Stimulated activated CD8-positive, alpha-beta memory T cell treated with anti-CD3 and anti-CD28 coated beads, Interleukin-12 subunit alpha, Interleukin-12 subunit beta, amount 100 ng/mL, for 1 hour (primary cell): ENCODE measurements at regions not wholly inside any gene's neighbourhood (a gene's known extent, or its start where the extent isn't known, plus 50 kb on each side); places are given as distances from the start of the nearest gene placed in this dataset.
"Not testable (repeated sequence)": the region's sequence is repeated elsewhere in the genome, so short reads cannot be mapped to it uniquely, and the experiment has no call there.

ENCODE experiments used
- DNase-seq: peaks from one replicate; pipeline ENCODE4 v3.0.0-alpha.2; 2020; ENCODE audit warnings: low read depth

DNA sequence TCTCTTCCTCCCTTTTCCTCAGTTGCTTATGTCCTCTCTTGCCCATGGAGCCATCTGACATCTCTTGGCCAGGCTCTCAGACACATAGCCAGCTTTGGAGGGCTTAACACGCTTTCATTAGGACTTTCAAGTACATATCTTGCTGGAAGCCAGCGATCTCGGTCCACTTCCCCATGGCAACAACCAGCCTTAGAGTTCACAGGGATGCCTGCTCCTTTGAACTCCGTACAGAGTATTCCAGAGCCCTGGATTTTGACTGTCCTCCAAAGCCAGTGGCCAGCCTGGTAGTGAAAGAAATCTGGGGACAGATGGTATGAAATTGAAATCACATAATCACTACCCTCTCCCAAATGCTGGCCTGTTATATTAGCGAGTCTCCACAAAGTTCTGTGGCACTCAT is 370.5 kb upstream of the NPVF start:
- DNase-seq: no peak

DNA sequence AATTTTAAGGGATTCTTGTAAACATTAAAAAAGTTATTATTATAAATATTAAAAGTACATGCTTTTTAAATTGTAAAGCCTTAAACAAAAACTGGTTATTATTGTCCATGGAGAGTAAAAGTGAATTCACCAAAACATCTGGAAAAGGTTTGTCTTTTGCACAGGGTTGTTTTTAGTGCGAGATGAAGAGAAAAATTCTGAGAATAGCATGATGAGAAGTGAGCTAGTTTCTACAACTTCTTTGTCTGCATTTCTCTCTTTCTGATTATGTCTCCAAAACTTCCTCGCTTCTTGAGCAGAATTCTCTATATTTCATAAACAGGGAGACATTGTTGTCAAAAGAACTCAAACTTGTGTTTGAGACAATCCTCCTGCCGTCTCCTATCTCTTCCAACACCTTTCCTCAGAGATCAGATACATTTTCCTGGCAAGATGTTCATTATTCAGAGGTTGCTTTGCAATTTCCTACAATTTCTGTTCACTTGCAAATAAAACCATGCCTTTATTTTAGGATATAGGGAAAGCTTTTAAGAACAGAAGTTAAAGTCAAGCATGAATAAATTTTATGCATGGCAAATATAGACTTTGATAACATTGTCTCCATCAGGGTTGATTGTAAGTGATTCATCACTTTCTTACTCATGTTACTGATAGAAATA is 372.1 kb upstream of the NPVF start:
- DNase-seq: no peak

DNA sequence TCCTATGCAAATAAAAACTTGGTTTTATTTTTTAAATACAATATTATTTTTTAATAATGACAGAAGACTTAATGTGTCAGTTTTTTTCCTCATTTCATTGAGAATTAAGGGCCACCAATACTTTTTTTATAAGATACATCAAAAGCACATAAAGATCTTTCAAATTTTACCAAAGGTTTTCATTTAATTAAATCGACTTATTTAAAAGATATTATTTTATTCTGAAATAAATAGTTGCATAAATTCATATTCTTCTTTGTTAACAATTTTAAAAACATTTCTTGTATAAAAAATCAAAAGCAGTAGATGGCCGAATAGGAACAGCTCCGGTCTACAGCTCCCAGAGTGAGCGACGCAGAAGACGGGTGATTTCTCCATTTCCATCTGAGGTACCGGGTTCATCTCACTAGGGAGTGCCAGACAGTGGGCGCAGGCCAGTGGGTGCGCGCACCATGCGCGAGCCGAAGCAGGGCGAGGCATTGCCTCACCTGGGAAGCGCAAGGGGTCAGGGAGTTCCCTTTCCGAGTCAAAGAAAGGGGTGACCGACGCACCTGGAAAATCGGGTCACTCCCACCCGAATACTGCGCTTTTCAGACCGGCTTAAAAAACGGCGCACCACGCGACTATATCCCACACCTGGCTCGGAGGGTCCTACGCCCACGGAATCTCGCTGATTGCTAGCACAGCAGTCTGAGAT is 374.6 kb upstream of the NPVF start:
- DNase-seq: not testable (repeated sequence)

DNA sequence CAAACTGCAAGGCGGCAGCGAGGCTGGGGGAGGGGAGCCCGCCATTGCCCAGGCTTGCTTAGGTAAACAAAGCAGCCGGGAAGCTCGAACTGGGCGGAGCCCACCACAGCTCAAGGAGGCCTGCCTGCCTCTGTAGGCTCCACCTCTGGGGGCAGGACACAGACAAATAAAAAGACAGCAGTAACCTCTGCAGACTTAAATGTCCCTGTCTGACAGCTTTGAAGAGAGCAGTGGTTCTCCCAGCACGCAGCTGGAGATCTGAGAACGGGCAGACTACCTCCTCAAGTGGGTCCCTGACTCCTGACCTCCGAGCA is 375.1 kb upstream of the NPVF start:
- not testable (repeated sequence) for DNase-seq

DNA sequence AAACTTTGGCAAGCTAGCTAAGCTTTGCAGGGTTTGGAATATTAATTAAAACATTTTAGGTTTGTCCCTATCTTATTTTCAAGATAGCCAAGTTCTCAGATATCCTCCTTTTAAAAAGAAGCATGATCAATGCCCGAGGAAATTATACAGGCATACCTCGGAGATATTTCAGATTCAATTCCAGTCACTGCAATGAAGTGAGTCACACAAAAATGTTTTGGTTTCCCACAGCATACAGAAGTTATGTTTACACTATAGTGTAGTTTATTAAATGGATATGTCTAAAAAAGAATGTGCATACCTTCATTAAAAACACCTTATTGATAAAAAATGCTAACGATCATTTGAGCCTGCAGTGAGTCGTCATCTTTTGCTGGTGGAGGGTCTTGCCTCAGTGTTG is 382.9 kb upstream of the NPVF start:
- DNase-seq: no peak

DNA sequence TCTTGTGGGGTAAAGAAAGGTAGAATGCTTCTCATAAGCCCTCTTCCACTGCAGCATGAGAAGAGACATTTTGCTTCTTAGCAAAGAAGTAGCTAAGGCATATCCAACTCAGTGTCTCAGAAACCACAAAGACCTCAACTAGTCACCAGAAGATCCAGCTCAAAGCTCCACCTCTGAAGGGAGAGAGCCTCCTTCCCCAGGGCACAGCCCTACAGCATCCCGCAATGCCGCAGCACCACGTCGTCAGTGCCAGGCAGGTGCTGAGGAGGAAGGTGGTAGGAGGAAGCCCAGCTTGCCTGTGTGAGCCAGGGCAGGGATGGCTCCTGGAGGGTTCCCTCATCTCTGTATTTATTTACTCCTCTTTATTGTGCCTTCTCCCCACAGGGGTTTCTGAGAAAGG is 385.6 kb upstream of the NPVF start:
- no peak for DNase-seq

DNA sequence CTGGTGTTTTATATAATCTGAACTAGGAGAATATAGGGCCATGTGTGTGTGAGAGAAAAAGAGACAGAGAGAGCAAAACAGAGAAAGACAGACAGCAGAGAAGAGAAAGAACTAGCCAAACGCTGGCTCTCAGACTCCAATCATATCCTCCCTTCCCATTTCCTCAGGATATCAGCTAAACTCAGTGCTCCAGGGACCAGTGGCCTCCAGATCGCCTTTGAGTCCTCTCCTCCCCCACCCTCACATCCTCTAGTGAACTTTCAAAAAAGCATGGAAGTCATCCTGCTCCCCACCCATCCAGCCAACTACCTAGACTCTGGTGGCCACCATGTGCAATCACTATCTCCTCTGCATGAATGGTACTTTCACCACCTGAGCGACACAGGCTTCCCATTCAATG is 386.1 kb upstream of the NPVF start:
- no peak for DNase-seq

DNA sequence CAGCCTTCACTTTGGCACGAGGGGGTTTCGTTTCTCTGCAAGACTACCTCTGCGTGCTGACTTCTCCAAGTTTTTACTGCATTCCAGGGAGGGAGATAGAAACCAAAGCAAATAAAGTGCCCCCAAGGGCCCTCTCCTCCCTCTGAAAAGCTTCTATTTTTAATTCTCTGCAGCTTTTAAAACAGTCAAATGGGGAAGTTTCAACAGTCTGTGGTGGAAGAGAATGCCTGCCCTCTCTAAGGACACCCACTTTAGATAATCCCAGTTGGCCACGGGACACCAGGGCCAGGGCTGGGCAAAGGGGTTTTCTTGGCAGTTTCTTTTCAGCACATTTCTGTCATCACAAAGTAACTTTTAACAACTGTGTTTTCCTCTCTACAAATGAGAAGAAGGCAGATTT is 386.7 kb upstream of the NPVF start:
- DNase-seq: no peak

DNA sequence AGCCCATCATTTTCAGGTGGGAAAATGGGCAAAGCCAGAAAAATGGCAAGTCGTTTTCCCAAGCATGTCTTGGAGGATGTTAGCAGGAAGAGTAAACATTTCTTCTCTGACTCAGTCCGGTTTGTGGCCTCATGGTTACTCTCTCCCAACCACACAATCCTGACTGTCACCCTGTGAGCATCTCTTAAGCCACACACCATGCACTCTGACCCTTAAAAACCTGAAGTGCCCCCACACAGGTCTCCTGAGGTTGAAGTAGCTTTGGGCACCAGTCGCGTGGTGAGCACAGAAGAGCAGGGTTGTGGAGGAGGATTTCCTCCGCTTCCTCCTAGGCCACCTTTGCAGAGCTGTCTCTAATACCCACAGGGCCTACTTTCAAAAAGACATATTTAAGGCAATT is 387.3 kb upstream of the NPVF start:
- no peak for DNase-seq

DNA sequence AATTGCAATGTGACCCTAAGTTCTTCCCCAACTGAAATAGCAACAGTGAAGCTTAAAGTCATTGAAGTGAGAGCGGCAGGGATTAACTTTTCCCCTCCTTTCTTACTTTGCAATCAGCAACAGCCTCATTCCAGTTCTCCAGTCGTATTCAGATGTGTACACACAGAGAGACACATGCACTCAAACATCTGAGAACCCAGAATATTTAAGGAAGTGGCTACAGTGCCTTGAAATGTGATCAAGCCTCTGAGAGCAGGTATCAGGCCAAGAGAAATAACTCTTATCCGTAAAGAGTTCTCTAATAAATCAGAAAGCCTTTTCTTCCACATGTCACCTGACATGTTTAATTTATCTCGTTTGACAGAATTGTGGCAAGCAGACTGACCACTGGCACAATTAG is 388.9 kb upstream of the NPVF start:
- no peak for DNase-seq

DNA sequence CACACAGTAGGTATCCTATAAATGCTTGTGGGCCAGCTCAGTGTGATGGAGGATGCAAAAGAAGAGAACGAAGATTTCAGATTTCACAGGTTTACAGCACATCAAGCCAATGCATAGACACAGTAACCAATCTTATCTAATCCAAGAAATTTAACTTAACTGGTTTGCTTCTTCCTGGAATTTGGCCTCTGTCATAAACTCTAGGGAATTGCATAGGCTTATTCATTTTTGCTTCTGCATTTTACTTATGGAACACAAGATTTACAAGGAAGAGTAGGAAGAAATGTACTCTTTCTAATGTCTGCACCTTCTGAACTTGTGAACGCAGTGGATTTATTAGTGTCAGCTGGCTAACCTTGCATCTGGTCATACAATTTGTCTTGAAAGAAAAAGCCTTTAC is 389.4 kb upstream of the NPVF start:
- no peak for DNase-seq

DNA sequence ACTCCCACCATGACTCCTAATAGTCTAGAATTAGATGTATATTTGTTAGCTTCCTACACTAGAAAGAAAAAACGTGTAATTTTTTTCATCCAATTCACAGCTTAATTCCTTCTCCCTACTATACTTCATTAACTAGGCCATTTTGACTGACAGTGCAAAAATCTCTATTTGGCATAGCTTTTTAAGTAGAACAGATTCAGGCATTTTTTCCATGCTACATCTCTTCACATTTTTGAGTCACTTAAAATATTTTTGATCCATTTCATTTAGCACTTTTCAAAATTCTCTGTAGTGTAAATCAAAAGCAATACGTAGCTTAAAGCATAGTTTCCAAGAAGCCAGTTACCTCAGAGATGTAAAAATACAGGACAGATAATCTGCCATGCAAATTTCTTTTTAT is 391.1 kb upstream of the NPVF start:
- DNase-seq: no peak

DNA sequence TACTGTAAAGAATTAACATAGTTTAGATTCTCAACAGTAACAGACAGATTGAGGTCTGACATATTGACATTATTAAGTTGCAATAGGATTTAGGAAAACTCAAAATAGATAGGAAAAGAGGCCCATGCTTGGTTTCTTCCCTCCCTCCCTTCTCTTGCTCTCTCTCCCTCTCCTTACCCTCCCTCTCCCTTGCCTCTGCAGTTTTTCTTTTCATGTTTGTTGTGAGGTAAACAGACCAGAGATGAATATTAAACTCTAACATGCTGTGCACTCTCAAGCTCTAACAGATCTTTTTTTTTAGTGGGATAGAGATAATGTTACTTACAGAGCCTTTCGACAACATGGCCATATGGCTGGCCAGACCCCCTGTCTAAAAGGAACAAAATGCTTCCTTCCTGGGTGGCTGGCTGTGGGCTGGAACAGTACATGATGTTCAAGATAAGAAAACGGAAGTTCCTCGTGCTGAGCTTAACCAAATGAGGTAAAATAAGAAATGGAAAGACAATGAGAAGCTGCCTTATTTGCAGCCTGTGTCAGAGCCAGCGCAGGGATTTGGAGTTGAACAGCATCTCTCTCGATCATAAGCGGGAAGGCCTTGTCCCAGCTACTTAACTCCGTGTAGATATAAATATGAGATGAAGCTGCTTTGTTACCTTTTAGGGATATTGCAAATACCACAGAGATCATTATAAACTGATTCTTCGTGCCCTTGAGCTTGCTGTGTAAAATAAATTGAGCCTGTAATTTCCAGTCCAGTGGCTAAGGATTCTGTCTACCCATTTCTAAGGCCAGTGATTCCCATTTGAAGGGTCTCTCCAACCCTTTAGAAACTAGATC is 391.9 kb upstream of the NPVF start:
- no peak for DNase-seq

DNA sequence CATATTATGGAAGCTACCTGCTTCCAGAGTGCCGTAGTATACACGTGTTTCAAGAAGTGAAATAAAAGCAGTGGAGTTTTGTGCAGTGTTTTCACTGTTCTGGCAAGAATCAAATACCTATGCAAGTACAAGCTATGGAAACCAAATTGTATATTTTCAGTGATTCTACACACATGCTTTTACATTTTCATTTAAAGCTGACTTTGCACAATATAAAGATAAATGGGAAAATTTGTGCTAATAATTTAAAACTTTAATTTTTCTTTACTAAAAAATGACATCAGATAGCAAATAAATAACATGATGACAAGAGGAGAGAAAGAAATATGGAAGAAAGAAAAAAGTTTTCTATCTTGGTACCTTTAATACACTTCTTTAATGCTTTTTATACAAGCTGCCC is 393.7 kb upstream of the NPVF start:
- DNase-seq: no peak

DNA sequence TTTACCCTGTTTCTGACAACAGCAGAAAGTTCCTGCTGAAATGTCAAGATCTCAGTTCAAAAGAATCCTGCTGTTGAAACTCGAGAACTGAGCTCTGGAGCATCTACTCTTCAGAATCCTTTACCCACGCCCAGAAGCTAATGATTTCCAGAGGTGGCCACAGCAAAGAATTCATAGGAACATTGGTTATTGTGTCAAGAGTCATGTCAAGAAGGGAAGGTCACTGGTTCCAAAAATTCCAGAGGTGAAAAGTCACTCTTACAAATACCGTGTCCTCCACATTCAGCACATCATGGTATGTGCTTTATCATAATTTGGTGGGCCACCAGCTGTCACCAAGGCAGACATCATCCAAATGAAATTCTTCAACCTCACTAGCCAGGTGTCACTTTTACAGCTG is 394.4 kb upstream of the NPVF start:
- no peak for DNase-seq

DNA sequence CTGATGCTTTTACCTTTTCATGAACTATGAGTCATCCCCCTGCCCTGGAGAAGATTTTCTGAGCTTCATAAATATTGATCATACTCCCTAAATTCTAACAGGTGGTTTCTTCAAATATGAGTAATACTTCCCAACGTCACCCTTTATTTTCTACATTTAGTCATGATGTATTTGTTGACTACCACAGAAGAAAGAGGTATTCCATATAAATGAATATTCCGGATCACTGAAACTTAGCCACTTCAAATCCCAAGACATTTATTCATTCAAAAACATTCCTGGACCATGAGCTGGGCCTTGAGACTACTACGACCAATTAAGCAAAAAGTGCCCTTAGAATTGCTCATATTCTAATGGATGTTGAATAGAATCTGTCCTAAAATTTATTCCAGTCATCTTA is 395.8 kb upstream of the NPVF start:
- no peak for DNase-seq

DNA sequence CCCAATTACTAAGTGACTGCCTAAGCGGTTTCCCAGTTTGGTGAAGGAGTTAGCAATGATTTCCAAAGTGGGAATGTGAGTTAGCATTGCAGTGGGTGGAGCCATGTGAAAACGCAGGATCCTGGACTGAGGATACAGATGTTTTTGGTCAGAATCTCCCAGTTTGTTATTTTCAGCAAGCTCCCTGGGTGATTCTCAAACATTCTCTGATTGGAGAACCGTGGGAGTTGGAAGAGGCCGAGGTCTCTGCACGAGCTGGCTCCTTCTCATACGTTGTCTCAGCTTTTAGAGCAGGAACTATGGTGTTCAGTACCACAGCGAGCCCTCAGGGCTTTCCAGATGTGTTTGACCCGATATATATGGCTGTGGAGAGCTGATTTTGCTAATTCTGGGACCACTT is 396.5 kb upstream of the NPVF start:
- DNase-seq: no peak

DNA sequence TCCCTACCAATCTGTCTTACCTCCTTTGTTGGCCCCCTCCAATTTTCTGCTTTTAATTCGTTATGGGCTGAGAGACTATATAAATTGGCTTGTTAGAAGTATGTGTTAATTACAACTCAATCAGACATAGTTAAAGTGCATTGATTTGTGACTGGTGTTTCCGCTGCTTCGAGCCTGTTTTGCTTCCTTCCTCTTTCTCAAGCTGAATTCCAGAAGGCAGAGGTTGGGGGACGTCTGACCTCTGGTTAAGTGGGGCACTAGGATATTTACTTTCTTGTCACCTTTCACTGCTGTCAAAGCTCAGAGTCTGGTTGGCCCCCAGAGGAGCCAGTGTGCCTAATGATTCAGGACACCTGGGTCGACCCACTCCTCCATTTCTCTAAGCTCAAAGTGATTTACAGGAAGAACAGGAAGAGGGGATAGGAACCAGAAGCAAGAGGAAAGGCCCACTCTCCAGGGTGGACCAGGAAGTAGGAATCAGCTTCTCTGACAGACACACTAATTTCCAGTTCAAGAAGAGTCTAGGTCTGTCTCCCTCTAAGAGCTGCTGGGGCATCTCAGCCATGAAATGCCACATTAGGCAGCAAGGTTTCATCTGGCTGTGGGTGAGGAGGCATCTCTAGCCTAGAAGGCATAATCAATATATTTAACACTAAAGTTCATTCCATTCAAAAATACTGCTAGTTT is 397.2 kb upstream of the NPVF start:
- DNase-seq: no peak

DNA sequence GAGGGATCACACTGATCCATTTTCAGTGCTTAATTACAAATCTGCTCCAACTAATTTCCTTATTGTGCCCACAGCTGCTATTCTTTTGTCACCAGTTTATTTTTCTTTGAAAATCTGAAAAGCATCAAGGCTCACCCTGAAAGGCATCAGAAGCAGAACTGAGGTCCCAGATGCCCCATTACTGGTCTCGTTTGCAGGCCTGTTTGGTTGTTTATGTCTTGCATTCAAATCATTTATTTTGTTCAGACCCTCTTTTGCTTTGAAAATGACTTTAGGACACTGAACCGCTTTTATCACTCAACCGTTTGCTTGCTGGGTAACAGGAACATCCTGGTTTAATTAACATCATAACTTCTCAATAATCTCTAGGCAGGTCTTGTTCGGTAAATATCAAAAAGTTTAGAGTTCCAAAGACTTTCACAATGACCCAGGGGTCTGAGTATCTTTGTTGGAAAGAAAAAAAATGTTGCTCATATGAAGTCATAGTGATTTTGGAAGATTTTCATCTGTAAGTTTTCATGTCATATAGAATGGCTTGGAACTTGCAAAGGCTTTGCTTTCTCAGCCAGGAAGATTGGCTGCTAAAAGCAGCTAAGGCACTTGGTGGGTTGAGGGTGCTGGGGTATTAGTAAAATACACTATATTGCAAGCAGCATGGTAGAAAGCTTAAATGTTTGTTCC is 398.3 kb upstream of the NPVF start:
- DNase-seq: no peak

DNA sequence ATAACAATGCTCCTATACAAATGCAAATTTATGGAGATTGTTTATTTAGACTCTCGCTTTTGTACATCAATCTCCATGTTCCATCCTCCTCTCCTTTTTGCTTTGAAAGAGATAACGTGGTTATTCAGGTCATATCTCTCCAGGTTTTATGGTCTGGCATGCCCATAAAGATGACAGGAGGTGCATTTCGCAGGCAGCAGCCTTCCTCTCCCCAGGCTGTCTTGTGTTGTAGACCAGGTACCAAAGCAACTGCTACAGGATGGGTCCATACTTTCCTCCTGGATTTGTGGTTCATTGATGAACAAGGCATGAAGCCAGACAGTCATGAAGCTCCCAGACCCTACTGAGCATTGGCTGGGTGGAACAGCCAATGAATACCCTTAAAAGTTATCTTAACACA is 400.2 kb upstream of the NPVF start:
- no peak for DNase-seq

DNA sequence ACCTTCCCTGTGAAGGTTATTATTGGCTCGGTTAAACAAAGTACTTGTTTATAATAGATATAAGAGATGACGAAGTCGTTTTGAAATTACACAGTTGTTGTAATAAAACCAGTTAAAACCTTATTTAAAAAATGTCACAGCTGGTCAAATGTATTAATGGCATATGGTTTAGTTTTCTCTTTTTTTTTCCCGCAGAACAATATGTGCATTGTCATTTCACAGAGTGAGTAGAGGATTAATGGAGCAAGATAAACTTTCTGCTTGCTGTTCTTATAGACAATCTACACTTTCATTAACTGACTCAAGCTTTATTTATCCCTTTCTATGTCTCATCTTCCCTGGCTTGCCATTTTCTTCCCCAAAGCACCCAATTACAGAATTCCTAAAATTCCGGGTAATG is 404.3 kb upstream of the NPVF start:
- DNase-seq: no peak

DNA sequence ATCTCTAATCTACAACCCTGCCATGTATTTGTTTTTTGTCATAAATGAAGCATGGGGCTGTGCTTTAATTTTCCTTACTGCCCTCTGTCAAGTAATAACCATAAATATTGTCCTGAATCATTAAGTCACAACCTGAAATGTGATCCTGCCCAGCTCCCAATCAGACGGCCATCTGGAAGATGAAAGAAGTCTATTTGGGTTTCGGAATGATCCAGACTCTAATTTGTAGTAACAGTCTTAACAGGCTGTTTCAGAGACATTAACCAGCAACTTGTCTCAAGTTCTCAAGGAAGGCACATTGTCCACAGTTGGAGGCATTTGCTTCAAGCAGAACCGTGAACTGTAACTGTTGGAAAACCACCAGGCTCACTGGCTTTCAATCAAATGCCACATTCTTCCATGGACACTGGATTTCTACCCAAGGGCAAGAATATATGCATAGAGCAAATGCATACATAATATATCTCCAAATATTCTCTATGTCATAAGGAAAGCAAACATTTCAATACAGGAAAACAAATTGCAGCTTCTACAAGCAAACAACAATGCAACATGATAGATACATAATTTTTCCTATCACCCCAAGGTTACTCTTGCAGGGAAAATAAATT is 405.2 kb upstream of the NPVF start:
- DNase-seq: no peak
